LoVo (cell line): ENCODE measurements at regions not wholly inside any gene's neighbourhood (a gene's known extent, or its start where the extent isn't known, plus 50 kb on each side); places are given as distances from the start of the nearest gene placed in this dataset.
"Not testable (repeated sequence)": the region's sequence is repeated elsewhere in the genome, so short reads cannot be mapped to it uniquely, and the experiment has no call there.

Experiments used
- DNase-seq: peaks from one replicate; pipeline ENCODE4 v3.0.0-alpha.2; 2016; ENCODE audit warnings: low spot score

GRCh38 chr7:70846208-70846607 lies 285.7 kb upstream of the GALNT17 start:
- no peak for DNase-seq

GRCh38 chr7:70849580-70850235 lies 282.2 kb upstream of the GALNT17 start:
- peak; percentile 10 for DNase-seq

DNA sequence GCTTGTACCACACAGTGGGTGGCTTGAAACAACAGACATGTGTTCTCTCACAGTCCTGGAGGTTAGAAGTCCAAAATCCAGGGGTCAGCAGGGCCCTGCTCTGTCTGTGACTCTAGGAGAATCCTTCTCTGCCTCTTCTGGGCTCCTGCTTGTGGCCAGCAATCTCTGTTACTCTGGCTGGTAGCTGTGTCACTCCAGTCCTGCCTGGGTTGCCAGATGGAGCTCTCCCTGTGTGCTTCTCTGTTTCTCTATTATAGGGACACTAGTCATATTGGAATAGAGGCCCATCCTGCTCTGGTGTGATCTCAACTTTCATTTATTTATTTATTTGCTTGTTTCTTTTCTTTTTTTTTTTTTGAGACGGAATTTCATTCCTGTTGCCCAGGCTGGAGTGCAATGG lies 276.6 kb upstream of the GALNT17 start:
- no peak for DNase-seq

- DNase-seq = peak; percentile 76
Observed at GRCh38 chr7:70856901-70857630, 274.9 kb upstream of the GALNT17 start.

DNA sequence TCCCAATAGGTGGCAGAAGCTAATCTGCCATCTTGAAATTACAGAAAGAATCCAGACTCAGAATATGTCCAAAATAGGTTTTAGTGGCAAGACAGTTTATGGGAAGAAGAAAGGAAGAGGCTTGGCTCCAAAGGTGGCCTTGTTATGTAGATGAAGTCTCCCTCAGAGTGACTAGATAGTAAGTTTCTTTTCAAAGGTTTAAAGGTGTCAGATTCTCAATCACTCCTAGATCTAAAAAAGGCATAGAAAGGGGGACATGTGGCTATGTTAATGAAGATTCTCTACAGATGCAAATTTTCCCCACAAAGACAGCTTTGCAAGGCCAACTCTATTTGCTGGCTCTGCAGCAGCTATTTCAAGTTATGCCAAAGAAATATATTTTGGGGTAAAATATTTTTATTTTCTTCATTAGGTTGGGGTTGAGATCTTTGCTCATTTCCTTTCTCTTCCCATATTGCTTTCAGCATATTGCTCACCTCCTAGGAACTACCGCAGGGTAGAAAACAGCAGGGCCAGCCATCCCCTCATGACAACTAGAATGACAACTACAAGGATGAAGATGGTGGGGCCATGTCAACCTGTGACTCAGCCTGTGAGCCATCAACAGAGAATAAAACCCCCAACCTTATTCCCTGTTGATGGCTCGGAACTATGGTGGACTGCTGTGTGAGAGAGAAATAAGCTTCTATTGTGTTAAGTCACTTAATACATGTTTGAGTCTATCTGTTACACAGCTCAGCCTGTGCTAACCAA lies 274.0 kb upstream of the GALNT17 start:
- no peak for DNase-seq

DNA sequence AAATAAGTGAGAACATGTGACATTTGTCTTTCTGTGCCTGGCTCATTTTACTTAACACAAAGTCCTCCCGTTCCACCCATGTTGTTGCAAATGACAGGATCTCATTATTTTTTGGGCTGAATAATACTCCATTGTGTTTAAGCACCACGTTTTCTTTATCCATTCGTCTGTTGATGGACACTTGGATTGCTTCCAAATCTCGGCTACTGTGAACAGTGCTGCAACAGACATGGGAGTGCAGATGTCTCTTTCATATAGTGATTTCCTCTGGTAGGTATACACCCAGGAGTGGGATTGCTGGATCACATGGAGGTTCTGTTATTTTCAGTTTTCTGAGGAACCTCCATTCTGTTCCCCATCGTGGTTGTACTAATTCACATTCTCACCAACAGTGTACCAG lies 264.4 kb upstream of the GALNT17 start:
- DNase-seq = no peak

GRCh38 chr7:70870349-70870748 lies 261.6 kb upstream of the GALNT17 start:
- no peak for DNase-seq

DNA sequence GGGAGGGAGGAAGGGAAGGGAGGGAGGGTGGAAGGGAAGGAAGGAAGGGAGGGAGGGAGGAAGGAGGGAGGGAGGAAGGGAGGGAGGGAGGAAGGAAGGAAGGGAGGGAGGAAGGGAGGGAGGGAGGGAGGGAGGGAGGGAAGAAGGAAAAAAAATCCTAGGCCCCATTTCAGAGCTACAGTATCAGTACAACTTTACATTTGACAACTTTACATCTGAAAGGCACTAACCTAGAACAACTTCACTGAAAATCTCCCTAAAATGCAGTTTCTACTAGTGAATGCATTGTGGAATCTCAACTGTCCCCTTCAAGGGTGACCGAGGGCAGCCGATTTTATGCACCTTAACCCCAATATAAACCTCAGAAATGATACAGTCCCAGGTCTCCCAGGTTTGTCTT lies 259.8 kb upstream of the GALNT17 start:
- DNase-seq = no peak

- no peak for DNase-seq
Observed at GRCh38 chr7:70881167-70881847, 250.6 kb upstream of the GALNT17 start.

GRCh38 chr7:70883750-70884439 lies 248.0 kb upstream of the GALNT17 start:
- DNase-seq = no peak

DNA sequence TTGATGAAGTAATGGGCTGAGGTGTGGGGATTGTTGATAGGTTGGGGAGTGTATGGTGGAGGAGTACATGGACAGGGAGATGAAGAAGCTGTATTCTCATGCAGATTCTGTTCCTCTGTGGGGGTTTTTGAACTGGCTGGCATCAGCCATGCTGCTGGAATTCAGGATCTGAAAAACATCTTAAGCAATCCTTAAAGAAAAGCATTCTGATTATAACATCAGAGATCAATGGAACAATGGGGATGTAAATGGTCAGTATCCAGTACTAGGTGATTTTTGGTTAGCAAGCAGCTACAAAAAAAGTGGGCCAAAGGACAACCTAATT lies 247.5 kb upstream of the GALNT17 start:
- no peak for DNase-seq

DNA sequence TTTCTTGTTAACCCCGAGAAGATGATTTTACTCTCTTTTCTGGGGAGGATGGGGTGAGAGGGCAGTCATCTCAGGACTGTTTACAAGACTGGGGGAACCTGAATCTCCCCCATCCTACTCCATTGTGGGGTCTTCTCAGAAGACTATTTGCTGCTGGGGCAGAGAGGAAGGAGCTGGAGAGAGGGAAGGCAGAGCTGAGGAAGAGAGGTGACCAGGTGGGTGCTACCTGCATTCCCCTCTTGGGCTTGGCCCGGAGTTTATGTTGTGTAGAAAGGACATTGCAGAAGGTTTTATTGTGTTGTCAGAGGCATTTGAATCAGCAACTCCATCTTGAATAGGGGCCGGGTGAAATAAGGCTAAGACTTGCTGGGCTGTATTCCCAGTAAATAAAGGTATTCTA lies 247.1 kb upstream of the GALNT17 start:
- DNase-seq = no peak

- DNase-seq = no peak
Observed at GRCh38 chr7:70886547-70886946, 245.4 kb upstream of the GALNT17 start.

GRCh38 chr7:70887186-70887585 lies 244.8 kb upstream of the GALNT17 start:
- no peak for DNase-seq

- DNase-seq = no peak
Observed at GRCh38 chr7:70890147-70890969, 241.6 kb upstream of the GALNT17 start.

GRCh38 chr7:70893422-70893821 lies 238.5 kb upstream of the GALNT17 start:
- no peak for DNase-seq

DNA sequence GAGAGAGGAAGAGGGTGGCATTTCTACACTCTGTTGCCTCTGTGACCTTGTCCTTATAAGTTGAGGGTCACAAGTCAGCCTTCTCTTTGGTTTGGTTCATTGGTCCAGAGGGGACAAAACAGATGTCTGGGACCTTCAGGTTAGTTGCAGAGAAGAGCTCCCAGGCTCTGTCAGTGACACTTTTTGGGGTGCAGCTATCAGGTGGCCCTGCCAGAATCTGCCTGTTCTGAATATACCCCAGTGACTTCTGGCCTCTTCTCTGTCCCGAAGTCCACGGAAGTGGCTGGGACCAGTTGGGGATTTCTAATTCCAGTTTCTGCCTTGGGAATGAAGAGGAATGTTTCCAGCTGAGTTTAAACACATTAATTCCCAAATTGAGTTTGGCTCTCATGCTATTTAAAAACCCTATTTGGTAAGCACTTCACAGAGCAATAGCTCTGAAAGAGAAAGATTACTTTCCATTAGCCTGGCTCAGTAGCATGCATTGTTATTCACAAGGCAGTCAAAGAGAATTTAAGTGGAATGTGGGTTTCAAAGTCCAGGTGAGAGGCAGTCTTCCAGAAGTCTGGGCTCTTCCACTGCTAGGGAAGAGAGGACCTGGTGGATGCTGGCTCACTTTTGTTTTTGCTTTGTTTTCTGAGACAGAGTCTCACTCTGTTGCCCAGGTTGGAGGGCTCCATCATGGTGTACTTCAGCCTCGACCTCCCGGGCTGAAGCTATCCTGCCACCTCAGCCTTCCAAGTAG lies 237.8 kb upstream of the GALNT17 start:
- DNase-seq = no peak

DNA sequence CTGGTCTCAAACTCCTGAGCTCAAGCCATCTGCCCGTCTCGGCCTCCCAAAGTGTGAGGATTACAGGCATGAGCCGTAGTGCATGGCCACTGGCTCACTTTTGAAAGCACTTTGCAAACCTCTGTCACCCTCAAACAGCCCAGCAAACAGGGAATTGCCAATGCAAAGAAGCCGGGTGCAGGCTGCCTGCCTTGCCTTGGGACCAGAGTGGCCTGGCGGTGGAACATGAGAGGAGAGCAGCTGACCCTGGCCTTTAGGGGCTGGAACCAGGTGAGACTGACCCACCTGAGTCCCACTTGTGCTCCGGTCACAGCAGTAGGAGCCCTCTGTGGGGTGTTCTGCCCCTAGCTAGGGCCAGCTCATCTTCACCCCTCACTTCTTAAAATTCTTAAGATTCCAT lies 237.1 kb upstream of the GALNT17 start:
- no peak for DNase-seq

DNA sequence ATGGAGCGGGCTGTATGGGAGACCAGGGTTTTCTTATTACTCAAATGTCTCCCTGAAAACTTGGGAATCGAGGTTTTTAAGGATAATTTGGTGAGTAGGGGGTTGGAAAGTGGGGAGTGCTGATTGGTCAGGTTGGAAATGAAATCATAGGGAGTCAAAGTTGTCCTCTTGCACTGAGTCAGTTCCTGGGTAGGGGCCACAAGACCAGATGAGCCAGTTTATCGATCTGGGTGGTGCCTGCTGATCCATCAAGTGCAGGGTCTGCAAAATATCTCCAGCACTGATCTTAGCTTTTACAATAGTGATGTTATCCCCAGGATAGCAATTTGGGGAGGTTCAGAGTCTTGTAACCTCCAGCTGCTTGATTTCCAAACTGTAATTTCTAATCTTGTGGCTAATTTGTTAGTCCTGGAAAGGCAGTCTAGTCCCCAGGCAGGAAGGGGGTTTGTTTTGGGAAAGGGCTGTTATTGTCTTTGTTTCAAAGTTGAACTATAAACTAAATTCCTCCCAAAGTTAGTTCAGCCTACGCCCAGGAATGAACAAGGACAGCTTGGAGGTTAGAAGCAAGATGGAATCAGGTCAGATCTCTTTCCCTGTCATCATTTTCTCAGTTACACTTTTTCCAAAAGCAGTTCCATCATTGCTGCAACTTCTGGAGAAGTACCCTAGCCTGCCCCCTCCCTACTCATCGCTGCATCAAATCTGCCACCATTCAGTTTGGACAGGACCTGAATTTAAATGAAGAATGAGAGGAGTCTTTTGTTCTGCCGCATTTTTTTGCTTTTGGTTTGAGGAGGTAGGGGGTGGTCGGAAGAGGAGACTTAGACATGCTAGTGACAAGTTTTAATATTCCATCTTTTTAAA lies 236.4 kb upstream of the GALNT17 start:
- not testable (repeated sequence) for DNase-seq
